SU-DHL-6 (cell line): ENCODE measurements at regions not wholly inside any gene's neighbourhood (a gene's known extent, or its start where the extent isn't known, plus 50 kb on each side); places are given as distances from the start of the nearest gene placed in this dataset.

Experiments used
- EZH2phosphoT487 ChIP-seq: fragments of 200-600 bp; sonication (generic), shearing (Covaris generic); conservative IDR thresholded peaks from 2 replicates; pipeline ENCODE4 v1.6.1; 2018; ENCODE audit warnings: mild to moderate bottlenecking, antibody characterized with exemption, low read length, moderate library complexity, mixed read lengths
- TF ChIP-seq, protein P1 (sequence below): fragments of 200-600 bp; sonication (generic); IDR thresholded peaks from one replicate; pipeline ENCODE4 v1.5.1; 2017; ENCODE audit warnings: antibody characterized with exemption, mild to moderate bottlenecking, low read length, moderate library complexity; ENCODE audit not compliant: insufficient read depth, poor library complexity, severe bottlenecking

DNA sequence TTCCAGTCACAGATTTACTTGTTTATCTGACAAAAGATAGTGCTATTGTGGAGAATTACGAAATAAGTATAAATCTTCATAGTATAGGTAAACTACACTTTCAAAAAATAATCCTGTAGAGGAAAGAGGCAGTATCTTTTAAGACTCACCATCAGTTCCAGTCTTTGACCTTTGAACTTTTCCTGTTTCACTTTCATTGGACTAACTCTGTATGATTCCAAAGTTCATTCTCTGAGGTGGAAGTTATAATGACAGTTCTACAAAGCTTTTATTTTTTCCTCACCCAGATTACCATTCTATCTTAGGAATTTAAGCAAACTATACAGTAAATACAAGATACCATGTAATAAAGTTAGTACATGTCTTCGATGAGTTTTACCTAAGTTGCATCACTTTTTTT is 901.3 kb upstream of the SEMA6A start:
- TF ChIP-seq, protein P1, sequence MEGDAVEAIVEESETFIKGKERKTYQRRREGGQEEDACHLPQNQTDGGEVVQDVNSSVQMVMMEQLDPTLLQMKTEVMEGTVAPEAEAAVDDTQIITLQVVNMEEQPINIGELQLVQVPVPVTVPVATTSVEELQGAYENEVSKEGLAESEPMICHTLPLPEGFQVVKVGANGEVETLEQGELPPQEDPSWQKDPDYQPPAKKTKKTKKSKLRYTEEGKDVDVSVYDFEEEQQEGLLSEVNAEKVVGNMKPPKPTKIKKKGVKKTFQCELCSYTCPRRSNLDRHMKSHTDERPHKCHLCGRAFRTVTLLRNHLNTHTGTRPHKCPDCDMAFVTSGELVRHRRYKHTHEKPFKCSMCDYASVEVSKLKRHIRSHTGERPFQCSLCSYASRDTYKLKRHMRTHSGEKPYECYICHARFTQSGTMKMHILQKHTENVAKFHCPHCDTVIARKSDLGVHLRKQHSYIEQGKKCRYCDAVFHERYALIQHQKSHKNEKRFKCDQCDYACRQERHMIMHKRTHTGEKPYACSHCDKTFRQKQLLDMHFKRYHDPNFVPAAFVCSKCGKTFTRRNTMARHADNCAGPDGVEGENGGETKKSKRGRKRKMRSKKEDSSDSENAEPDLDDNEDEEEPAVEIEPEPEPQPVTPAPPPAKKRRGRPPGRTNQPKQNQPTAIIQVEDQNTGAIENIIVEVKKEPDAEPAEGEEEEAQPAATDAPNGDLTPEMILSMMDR = no peak
- TF ChIP-seq EZH2phosphoT487 = no peak
